Tibial nerve (tissue), 4 donors: ENCODE measurements at regions not wholly inside any gene's neighbourhood (a gene's known extent, or its start where the extent isn't known, plus 50 kb on each side); places are given as distances from the start of the nearest gene placed in this dataset.

Experiments
- DNase-seq, 2 donors: peaks; one replicate each; pipeline ENCODE4 v3.0.0-alpha.2; 2019; ENCODE audit warnings: low spot score in 2 of 2
- H3K27ac ChIP-seq, 4 donors: fragments of 200-600 bp; sonication (generic) in 3 of 4; one replicate each; pipeline ENCODE4 v1.5.1; 2017 to 2019; ENCODE audit warnings: mild to moderate bottlenecking in 1 of 4
- H3K27me3 ChIP-seq, 2 donors: fragments of 200-600 bp; sonication (generic) in 1 of 2; one replicate each; pipeline versions ENCODE4 v1.5.1 to v1.6.0; 2017 to 2019
- H3K36me3 ChIP-seq, 3 donors: fragments of 200-600 bp; sonication (generic); one replicate each; pipeline ENCODE4 v1.5.1; 2018 to 2019
- H3K4me1 ChIP-seq, 4 donors: fragments of 200-600 bp; sonication (generic) in 3 of 4; one replicate each; pipeline ENCODE4 v1.5.1; 2017 to 2019
- H3K4me3 ChIP-seq, 4 donors: fragments of 200-600 bp; sonication (generic) in 3 of 4; one replicate each; pipeline ENCODE4 v1.5.1; 2017 to 2019; ENCODE audit warnings: mild to moderate bottlenecking in 1 of 4, moderate library complexity in 1 of 4
- H3K9me3 ChIP-seq, 4 donors: fragments of 200-600 bp; sonication (generic) in 3 of 4; one replicate each; pipeline ENCODE4 v1.5.1; 2017 to 2019
- EP300 ChIP-seq, 2 donors: sonication (generic); formaldehyde crosslinking; IDR thresholded peaks; one replicate each; pipeline ENCODE4 v1.6.1; 2017; ENCODE audit warnings: antibody characterized with exemption in 2 of 2, mild to moderate bottlenecking in 1 of 2
- POLR2A ChIP-seq, 2 donors: fragments of 450-650 bp; IDR thresholded peaks; one replicate each; pipeline ENCODE4 v1.6.1; 2017; ENCODE audit warnings: antibody characterized with exemption in 2 of 2, mild to moderate bottlenecking in 2 of 2, moderate library complexity in 2 of 2
- WGBS, 2 donors: methylation state at CpG; one replicate each; pipeline ENCODE4 v1.1.5; 2018; 5-methylcytosine and 5-hydroxymethylcytosine counted together
- TF ChIP-seq, protein P1 (sequence below), 5 experiments: fragments of 200-600 bp in 3 of 5; fragments of 450-650 bp in 2 of 5; sonication (generic) in 3 of 5; IDR thresholded peaks; one replicate each; pipeline ENCODE4 v1.5.1; 2016 to 2019; ENCODE audit warnings: antibody characterized with exemption in 5 of 5, mild to moderate bottlenecking in 3 of 5, moderate library complexity in 2 of 5

GRCh38 chr2:185130685-185131084 lies 532.4 kb downstream of the ZNF804A start:
- 79 to 88% methylated on average over 4 of the region's 4 CpGs for WGBS, 2 donors
- Histone ChIP-seq H3K27ac (no peak overlapping the region), H3K36me3 (no peaks in the 10 kb centered on the region), H3K4me3 (no peak overlapping the region), H3K9me3 (peaks cover 0 to 7% (median 0%) of the 10 kb centered on the region in 4 donors), H3K4me1 (no peaks in the 10 kb centered on the region), H3K27me3 (no peaks in the 10 kb centered on the region)
- no peak for DNase-seq
- no peak for TF ChIP-seq POLR2A (IDR thresholded peaks at IDR 0.05)

DNA sequence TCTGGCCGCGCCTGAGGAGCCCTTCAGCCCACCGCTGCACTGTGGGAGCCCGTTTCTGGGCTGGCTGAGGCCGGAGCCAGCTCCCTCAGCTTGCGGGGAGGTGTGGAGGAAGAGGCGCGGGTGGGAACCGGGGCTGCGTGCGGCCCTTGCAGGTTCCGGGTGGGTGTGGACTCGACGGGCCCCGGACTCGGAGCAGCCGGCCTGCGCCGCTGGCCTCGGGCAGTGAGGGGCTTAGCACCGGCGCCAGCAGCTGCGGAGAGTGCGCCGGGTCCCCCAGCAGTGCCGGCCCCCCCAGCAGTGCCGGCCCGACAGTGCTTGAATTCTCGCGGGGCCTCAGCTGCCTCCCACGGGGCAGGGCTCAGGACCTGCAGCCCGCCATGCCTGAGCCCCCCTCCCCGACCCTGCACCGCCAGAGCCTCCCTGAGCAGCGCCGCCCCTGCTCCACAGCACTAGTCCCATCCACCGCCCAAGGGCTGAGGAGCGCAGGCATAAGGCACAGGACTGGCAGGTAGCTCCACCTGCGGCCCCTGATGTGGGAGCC lies 534.2 kb downstream of the ZNF804A start:
- peaks cover 0 to 7% (median 0%) of the 10 kb centered on the region in 4 donors for H3K9me3 ChIP-seq
- 92 to 95% methylated on average over 10 to 35 of the region's 39 CpGs for WGBS, 2 donors
- H3K27me3 ChIP-seq: no peaks in the 10 kb centered on the region
- TF ChIP-seq, protein P1, sequence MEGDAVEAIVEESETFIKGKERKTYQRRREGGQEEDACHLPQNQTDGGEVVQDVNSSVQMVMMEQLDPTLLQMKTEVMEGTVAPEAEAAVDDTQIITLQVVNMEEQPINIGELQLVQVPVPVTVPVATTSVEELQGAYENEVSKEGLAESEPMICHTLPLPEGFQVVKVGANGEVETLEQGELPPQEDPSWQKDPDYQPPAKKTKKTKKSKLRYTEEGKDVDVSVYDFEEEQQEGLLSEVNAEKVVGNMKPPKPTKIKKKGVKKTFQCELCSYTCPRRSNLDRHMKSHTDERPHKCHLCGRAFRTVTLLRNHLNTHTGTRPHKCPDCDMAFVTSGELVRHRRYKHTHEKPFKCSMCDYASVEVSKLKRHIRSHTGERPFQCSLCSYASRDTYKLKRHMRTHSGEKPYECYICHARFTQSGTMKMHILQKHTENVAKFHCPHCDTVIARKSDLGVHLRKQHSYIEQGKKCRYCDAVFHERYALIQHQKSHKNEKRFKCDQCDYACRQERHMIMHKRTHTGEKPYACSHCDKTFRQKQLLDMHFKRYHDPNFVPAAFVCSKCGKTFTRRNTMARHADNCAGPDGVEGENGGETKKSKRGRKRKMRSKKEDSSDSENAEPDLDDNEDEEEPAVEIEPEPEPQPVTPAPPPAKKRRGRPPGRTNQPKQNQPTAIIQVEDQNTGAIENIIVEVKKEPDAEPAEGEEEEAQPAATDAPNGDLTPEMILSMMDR (IDR thresholded peaks at IDR 0.05): no peak
- TF ChIP-seq EP300 (IDR thresholded peaks at IDR 0.05): no peak
- no peak for TF ChIP-seq POLR2A (IDR thresholded peaks at IDR 0.05)
- no peak overlapping the region for H3K4me3 ChIP-seq
- no peaks in the 10 kb centered on the region for H3K36me3 ChIP-seq
- H3K4me1 ChIP-seq: no peaks in the 10 kb centered on the region
- no peak for DNase-seq
- no peak overlapping the region for H3K27ac ChIP-seq

DNA sequence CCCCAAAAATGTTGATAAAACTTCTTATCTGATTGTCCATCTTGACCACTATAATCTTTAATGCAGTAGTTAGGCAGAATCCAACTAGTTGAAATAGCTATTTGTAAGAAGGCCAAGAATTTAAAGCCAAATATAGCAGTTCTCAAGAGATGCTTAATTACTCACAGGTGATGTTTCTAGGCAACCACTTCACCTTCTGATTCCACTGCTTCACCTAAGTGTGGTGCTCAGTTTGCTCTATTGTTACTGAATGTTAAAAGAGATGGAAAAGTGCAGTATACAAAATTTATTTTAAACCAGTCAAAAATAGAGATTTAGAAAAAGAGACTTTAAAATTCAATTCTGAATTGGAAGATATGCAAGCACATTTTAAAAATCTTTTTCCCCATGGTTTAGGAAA lies 539.4 kb downstream of the ZNF804A start:
- TF ChIP-seq POLR2A (IDR thresholded peaks at IDR 0.05) (no peak), EP300 (IDR thresholded peaks at IDR 0.05) (no peak)
- TF ChIP-seq, protein P1 (IDR thresholded peaks at IDR 0.05): no peak
- no peak overlapping the region for H3K4me3 ChIP-seq
- H3K4me1 ChIP-seq: no peaks in the 10 kb centered on the region
- no peak for DNase-seq
- no peaks in the 10 kb centered on the region for H3K36me3 ChIP-seq
- H3K27me3 ChIP-seq: no peaks in the 10 kb centered on the region
- no peak overlapping the region for H3K27ac ChIP-seq
- H3K9me3 ChIP-seq: peaks cover 0 to 2% (median 0%) of the 10 kb centered on the region in 4 donors

DNA sequence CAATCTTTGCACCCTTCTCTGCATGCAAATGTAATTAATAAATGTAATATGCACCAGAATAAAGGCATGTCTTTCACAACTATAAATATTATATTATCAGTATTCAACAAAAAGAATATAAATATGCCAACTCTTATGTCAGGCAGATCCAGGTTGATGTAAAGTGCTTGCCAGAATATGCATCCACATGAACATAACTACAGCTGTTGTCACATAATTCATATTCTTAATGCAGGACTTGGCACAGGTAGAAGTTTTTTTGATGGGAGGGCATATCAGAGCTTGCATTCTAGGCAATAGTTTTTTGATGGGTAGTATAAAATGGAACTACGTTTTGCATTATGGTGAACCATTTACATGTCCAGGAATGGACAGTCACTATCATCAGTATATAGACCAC lies 544.3 kb downstream of the ZNF804A start:
- H3K27me3 ChIP-seq: no peaks in the 10 kb centered on the region
- H3K36me3 ChIP-seq: no peaks in the 10 kb centered on the region

DNA sequence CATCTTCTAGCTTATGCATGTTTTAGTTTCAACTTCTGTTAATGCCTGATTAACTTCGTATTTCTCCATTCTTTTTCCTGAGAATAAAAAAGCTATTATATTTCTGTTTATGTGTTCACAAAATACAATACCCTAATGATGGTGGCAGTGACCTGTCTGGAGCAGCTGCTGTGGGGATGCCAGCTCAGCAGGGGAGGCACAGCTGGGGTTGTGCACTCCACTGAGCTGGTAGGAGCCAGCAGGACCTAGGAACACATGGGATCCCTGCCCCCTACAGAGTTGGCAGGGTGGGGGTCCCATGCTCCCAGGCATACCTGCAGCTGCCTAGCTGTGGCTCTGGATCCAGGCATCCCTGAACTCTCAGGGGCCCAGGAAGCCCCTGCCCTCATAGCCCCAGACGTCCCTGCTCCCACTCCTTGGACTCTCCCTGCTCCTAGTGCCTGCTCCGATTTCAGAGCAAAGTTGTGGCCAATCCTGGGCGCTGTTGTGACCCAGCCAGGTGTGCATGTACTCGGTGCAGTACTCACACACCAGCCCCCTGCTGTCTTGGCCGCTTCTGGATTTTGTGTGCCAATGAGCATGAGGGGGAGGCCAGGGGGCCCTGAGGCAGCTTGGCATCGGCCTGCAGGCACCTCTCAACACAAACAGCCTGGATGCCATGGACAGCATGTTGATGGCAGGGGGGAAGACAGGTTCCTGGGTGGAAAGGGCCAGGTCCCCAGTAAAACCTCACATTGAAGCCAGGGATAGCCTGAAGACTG lies 546.0 kb downstream of the ZNF804A start:
- DNase-seq: no peak
- WGBS, 2 donors: 73 to 85% methylated on average over 7 of the region's 7 CpGs
- Histone ChIP-seq H3K4me1 (no peaks in the 10 kb centered on the region), H3K27me3 (no peaks in the 10 kb centered on the region), H3K36me3 (no peaks in the 10 kb centered on the region), H3K4me3 (no peak overlapping the region), H3K9me3 (no peaks in the 10 kb centered on the region), H3K27ac (no peak overlapping the region)
- TF ChIP-seq POLR2A (IDR thresholded peaks at IDR 0.05): no peak
- TF ChIP-seq EP300 (IDR thresholded peaks at IDR 0.05): no peak

More for the DNA sequence above, 544.3 kb downstream of the ZNF804A start:
- H3K27ac ChIP-seq: no peak overlapping the region
- TF ChIP-seq, protein P1 (IDR thresholded peaks at IDR 0.05): no peak
- TF ChIP-seq POLR2A (IDR thresholded peaks at IDR 0.05) (no peak), EP300 (IDR thresholded peaks at IDR 0.05) (no peak)
- H3K9me3 ChIP-seq: no peaks in the 10 kb centered on the region
- no peak overlapping the region for H3K4me3 ChIP-seq
- DNase-seq: no peak
- no peaks in the 10 kb centered on the region for H3K4me1 ChIP-seq
- 93 to 94% methylated on average over 1 of the region's 1 CpG for WGBS, 2 donors

DNA sequence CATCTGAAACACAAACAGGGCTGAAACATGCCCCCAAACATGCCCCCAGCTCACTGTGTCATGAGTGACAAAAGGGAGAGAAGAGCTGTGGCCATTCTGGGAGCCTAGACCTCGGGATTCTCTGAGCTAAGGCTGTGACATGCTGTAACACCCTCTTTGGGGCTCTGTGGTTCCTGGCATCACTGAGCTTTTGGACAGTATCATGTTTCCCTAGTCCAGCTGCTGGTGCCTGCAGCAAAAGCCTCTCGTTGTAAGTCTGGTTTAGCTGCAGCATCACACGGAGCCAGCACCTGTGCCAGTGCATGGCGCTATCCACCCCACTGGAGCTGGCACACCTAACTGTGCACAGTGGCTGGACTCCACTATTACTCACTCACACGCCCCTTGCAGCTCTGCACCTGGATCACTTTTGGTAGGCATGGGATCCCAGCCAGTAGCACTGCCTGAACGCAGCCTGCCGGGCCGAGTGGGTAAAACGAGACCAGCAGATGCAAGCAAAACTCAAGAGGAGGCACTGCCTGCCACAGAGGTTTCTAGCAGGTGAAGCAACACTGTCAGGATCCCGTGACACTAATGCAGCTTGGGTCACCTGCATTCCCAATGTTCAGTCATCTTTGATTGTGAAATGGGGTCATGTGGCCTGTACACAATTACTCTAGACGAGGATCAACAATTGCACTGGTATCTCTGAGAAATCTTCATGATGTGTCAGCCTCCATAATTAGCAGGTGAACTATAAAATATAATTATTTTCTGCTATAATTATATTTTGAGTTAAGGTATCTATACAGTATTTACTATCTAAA lies 547.2 kb downstream of the ZNF804A start:
- Histone ChIP-seq H3K27me3 (no peaks in the 10 kb centered on the region), H3K27ac (no peak overlapping the region), H3K4me1 (no peaks in the 10 kb centered on the region), H3K4me3 (no peak overlapping the region), H3K36me3 (no peaks in the 10 kb centered on the region), H3K9me3 (no peaks in the 10 kb centered on the region)
- DNase-seq: no peak
- 83 to 84% methylated on average over 8 to 10 of the region's 11 CpGs for WGBS, 2 donors
- TF ChIP-seq POLR2A (IDR thresholded peaks at IDR 0.05) (no peak), EP300 (IDR thresholded peaks at IDR 0.05) (no peak)
- TF ChIP-seq, protein P1 (IDR thresholded peaks at IDR 0.05): no peak
